GM12874 (cell line): ENCODE measurements at regions not wholly inside any gene's neighbourhood (a gene's known extent, or its start where the extent isn't known, plus 50 kb on each side); places are given as distances from the start of the nearest gene placed in this dataset.

Experiments used
- CTCF ChIP-seq: IDR thresholded peaks from 2 replicates; pipeline ENCODE4 v1.5.1; 2011; ENCODE audit warnings: low read depth, mild to moderate bottlenecking, control low read depth, low read length, moderate library complexity; ENCODE audit not compliant: insufficient read depth

- TF ChIP-seq CTCF, result no peak
Observed at GRCh38 chr9:84456527-84456926, 116.0 kb upstream of the SLC28A3 start.

GRCh38 chr9:84460695-84461094 is 120.1 kb upstream of the SLC28A3 start:
- no peak for TF ChIP-seq CTCF

GRCh38 chr9:84463272-84463671 is 122.7 kb upstream of the SLC28A3 start:
- no peak for TF ChIP-seq CTCF

GRCh38 chr9:84466580-84467285 is 126.2 kb upstream of the SLC28A3 start:
- TF ChIP-seq CTCF, result no peak

- no peak for TF ChIP-seq CTCF
Observed at GRCh38 chr9:84471816-84472215, 131.3 kb upstream of the SLC28A3 start.

- no peak for TF ChIP-seq CTCF
Observed at GRCh38 chr9:84478996-84479395, 138.4 kb upstream of the SLC28A3 start.

- TF ChIP-seq CTCF, result no peak
Observed at GRCh38 chr9:84480071-84480470, 139.5 kb upstream of the SLC28A3 start.
